AG04449 (cell line): ENCODE measurements at regions not wholly inside any gene's neighbourhood (a gene's known extent, or its start where the extent isn't known, plus 50 kb on each side); places are given as distances from the start of the nearest gene placed in this dataset.
"Not testable (repeated sequence)": the region's sequence is repeated elsewhere in the genome, so short reads cannot be mapped to it uniquely, and the experiment has no call there.

ENCODE experiments used
- CTCF ChIA-PET: fragments of 350-600 bp; formaldehyde crosslinking; extraction: SDS; loops from one replicate; lab custom pipeline; 2021; ENCODE audit warnings: antibody characterized with exemption; lab: Yijun Ruan, JAX
- POLR2A ChIA-PET: fragments of 400-600, 350-600 bp; formaldehyde crosslinking; extraction: SDS; loops from one replicate; lab custom pipeline; 2020; ENCODE audit warnings: antibody characterized with exemption, inconsistent platforms; lab: Yijun Ruan, JAX
- DNase-seq: peaks from one replicate; pipeline ENCODE4 v3.0.0-alpha.2; 2010; ENCODE audit warnings: low read depth, low spot score
- H3K4me3 ChIP-seq: 2 replicates; pipeline ENCODE4 v1.5.1; 2011; ENCODE audit warnings: low read depth, mild to moderate bottlenecking, control low read depth, low read length
- TF ChIP-seq, protein P1 (sequence below): IDR thresholded peaks from one replicate; pipeline ENCODE4 v1.5.1; 2011; ENCODE audit warnings: mild to moderate bottlenecking, moderate library complexity, low read length, control low read depth, inconsistent platforms; ENCODE audit not compliant: insufficient read depth; ENCODE audit errors: missing control alignments

DNA sequence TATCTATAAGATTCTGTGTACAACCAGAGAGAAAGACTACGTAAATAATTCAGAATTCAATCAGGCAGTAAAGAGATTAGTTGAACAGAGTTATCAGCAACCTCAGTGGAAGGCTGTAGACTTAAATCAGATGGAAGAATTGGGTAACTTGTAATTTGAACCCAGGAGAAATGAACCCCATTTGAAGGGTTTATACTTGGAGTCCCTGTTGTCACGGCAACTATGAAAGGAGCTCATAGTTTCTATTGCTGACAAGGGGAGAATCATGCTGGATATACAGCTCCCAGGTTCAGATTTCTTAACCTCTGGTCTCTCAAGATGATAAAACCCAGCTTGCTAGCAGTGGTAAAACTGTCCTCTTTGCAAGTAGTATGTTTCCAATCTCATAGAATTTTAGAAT lies 54.4 kb upstream of the BMP4 start:
- TF ChIP-seq, protein P1, sequence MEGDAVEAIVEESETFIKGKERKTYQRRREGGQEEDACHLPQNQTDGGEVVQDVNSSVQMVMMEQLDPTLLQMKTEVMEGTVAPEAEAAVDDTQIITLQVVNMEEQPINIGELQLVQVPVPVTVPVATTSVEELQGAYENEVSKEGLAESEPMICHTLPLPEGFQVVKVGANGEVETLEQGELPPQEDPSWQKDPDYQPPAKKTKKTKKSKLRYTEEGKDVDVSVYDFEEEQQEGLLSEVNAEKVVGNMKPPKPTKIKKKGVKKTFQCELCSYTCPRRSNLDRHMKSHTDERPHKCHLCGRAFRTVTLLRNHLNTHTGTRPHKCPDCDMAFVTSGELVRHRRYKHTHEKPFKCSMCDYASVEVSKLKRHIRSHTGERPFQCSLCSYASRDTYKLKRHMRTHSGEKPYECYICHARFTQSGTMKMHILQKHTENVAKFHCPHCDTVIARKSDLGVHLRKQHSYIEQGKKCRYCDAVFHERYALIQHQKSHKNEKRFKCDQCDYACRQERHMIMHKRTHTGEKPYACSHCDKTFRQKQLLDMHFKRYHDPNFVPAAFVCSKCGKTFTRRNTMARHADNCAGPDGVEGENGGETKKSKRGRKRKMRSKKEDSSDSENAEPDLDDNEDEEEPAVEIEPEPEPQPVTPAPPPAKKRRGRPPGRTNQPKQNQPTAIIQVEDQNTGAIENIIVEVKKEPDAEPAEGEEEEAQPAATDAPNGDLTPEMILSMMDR: no peak
- ChIA-PET POLR2A (no interaction called here), CTCF (no interaction called here)
- no peak for DNase-seq
- no peak overlapping the region for H3K4me3 ChIP-seq

DNA sequence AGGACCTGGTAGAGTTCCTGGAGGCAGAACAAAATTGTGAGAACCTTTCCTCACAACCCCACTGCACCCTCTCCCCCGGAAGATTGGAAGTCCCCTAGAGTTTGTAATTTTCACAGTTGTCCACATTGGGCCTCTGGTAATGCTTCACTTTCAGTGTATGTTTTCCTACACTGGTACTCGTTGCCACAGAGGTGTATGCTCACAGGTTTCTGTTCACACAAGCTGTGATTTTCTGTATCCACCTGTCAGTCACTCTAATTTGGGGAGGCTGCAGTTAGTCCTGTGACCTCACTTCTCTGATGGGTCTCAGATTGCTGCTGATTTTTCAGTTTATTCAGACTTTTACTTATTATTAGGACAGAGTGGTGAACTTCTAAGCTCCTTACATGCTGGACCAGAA lies 66.4 kb upstream of the BMP4 start:
- TF ChIP-seq, protein P1: no peak
- H3K4me3 ChIP-seq: no peak overlapping the region
- ChIA-PET POLR2A (no interaction called here), CTCF (interaction anchor here (1.3 kb wide), 2 partner anchors 307 to 344 kb away, joined by 3 read pairs; no protein-coding TSS in a partner anchor)
- no peak for DNase-seq

DNA sequence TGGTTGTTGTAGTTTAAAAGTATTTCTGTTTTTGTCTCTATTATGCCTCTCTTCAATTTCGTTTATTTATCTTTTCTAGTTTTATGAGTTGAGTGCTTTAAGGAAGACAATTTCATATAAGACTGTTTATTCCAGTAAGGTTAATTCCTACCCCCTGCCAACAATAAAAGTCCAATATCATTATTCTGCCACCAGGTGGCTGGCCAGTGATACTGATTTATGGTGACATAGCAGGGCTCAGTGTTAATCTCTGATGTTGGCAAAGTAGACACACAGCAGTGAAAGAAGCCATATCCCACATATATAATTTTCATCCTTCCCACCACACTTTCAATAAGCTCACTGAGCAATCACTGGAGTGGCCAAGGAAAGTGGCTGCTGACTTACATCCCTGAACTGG lies 69.0 kb upstream of the BMP4 start:
- no peak overlapping the region for H3K4me3 ChIP-seq
- TF ChIP-seq, protein P1: peak; percentile 31

DNA sequence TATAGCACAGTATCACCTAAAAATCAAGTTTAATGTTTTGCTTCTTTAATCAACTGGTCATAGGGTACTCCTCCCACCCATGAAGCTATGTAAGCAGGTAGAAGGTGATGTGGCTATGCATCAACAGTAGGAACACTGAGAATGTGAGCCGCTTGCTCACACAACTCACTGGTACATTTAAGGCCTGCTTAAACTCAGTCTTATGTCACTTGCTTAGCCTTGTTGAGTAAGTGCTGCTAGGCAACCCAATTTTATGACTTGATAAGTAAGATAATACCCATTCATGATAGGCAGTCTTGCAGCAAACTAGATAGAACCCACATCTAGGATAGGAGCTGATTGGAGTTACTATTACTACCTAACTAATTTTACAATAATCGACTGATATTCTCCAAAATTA lies 70.0 kb upstream of the BMP4 start:
- ChIA-PET CTCF (interaction anchor here (1.2 to 1.3 kb wide), 2 partner anchors 303 to 321 kb away, joined by 3 to 4 read pairs; no protein-coding TSS in a partner anchor), POLR2A (no interaction called here)
- DNase-seq: no peak
- no peak overlapping the region for H3K4me3 ChIP-seq
- TF ChIP-seq, protein P1: no peak

More for the DNA sequence above, 69.0 kb upstream of the BMP4 start:
- POLR2A ChIA-PET: no interaction called here
- no peak for DNase-seq
- CTCF ChIA-PET: interaction anchor here (1.3 kb wide), 1 partner anchor 304 kb away, joined by 4 read pairs; no protein-coding TSS in a partner anchor

DNA sequence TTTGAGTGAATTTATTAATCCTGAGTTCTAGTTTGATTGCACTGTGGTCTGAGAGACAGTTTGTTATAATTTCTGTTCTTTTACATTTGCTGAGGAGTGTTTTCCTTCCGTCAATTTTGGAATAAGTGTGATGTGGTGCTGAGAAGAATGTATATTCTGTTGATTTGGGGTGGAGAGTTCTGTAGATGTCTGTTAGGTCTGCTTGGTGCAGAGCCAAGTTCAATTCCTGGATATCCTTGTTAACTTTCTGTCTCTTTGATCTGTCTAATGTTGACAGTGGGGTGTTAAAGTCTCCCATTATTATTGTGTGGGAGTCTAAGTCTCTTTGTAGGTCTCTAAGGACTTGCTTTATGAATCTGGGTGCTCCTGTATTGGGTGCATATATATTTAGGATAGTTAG lies 74.4 kb upstream of the BMP4 start:
- H3K4me3 ChIP-seq, CTCF ChIA-PET, DNase-seq, POLR2A ChIA-PET: not testable (repeated sequence)

DNA sequence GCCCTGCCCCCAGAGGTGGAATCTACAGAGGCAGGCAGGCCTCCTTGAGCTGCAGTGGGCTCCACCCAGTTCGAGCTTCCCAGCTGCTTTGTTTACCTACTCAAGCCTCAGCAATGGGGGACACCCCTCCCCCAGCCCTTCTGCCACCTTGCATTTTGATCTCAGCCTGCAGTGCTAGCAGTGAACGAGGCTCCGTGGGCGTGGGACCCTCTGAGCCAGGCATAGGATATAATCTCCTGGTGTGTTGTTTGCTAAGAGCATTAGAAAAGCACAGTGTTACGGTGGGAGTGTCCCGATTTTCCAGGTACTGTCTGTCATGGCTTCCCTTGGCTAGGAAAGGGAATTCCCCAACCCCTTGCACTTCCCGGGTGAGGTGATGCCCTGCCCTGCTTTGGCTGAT lies 76.7 kb upstream of the BMP4 start:
- DNase-seq, CTCF ChIA-PET, H3K4me3 ChIP-seq, POLR2A ChIA-PET: not testable (repeated sequence)

DNA sequence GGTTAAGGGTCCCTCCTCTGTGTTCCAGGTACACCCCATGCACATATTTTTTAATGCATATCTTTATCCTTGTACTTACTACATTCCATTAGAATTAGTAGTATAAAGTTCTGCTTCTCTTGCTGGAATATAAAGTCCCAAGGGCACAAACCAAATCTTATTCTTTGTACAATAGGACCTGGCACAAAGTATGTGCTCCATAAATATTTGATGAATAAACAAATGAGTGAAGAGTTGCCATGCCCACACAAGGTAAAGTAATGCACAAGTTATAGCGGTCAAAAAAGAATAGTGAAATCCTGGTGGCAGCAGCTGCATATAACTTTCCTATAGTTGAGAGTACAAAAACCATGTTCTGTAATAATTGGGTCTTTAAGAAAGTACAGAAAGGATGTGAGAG lies 82.1 kb upstream of the BMP4 start:
- TF ChIP-seq, protein P1: no peak
- POLR2A ChIA-PET: no interaction called here
- CTCF ChIA-PET: interaction anchor here (0.9 kb wide), 1 partner anchor 137 kb away, joined by 3 read pairs; no protein-coding TSS in a partner anchor
- no peak overlapping the region for H3K4me3 ChIP-seq
- no peak for DNase-seq
